ENCODE measurements at regions not wholly inside any gene's neighbourhood (a gene's known extent, or its start where the extent isn't known, plus 50 kb on each side); places are given as distances from the start of the nearest gene placed in this dataset.

DNA sequence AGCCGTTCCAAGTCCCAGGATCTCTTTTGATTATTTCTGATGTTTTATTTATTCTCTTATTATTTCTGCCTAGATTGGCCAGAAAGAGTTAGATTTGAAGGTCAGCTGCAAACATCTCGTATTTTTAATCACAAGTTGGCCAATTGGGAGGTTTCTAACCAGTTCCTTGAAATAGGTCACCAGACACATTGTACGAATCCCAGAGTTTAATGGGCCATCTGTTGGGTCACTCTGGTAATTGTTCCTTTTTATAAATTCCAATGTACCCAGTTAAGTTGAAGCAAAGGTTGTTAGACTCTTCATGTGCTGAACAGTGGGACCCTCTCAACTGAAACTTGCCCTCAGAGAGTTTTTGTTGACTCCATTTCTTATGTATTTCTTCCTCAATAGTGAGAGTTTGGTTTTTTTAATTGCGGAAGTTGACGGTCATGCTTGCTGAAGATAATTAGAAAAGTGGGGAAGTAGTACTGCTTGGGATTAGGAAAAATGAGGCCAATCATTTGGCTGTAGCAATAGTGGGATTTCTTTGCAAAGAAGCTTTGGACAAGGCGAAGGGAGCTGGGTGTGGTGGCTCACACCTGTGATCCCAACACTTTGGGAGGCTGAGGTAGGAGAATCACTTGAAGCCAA is 382.7 kb upstream of the RGS6 start:
- H3K36me3 ChIP-seq (ENCODE audit: control insufficient read depth, insufficient read depth, low read length), result no peaks in the 10 kb centered on the region
- H3K9ac ChIP-seq (ENCODE audit: insufficient read depth in 1 of 2, low read depth in 2 of 2, low read length in 2 of 2), result no peak overlapping the region
- in situ Hi-C loops (cut with MboI) (no loop called here), intact Hi-C loops (cut with micrococcal nuclease) (no loop called here)
- ChIA-PET CTCF (ENCODE audit: low intra/inter-chr PET ratio) (no interaction called here), POLR2A (interaction anchor here (1.9 kb wide), 1 partner anchor 10 kb away, joined by 7 read pairs; no protein-coding TSS in a partner anchor)
- no peaks in the 10 kb centered on the region for H3K9me3 ChIP-seq (replicated peaks; ENCODE audit: control insufficient read depth, insufficient read depth, low read depth, low read length)
- ATAC-seq, result no peak
- no TSS peak for BruUV-seq (replicated peaks)
- H3K4me2 ChIP-seq (ENCODE audit: insufficient read depth, low read length), result no peak overlapping the region
- H3K4me1 ChIP-seq (replicated peaks in 1 of 2; ENCODE audit: control insufficient read depth in 2 of 2, insufficient read depth in 2 of 2, low read length in 2 of 2), result peaks cover 0 to 2% of the 10 kb centered on the region in 2 experiments; a peak in 2 of 5 replicates
- H2AFZ ChIP-seq (ENCODE audit: low read depth, low read length), result no peak overlapping the region
- H3K27ac ChIP-seq (ENCODE audit: extremely low read depth, low read depth, low read length), result no peak overlapping the region
- no peaks in the 10 kb centered on the region for H3K9me1 ChIP-seq (ENCODE audit: control insufficient read depth, insufficient read depth, low read length)
- DNase-seq (ENCODE audit: extremely low read depth in 1 of 4, low spot score in 3 of 4), result no peak
- 74% methylated on average over 5 of the region's 6 CpGs for WGBS (ENCODE audit: insufficient coverage, low coverage, missing lambda C conversion rate)
- H4K20me1 ChIP-seq (replicated peaks; ENCODE audit: control insufficient read depth, insufficient read depth, low read length), result no peaks in the 10 kb centered on the region
- no peak overlapping the region for H3K4me3 ChIP-seq
- no peaks in the 10 kb centered on the region for H3K79me2 ChIP-seq (ENCODE audit: control insufficient read depth, insufficient read depth, low read length)
- TF ChIP-seq KDM4B (IDR thresholded peaks at IDR 0.05; ENCODE audit: borderline replicate concordance in 2 of 2, low read depth in 1 of 2), result no peak
- no peaks in the 10 kb centered on the region for H3K27me3 ChIP-seq (ENCODE audit: control insufficient read depth in 2 of 2, insufficient read depth in 2 of 2, low read length in 2 of 2)
- FAIRE-seq, result no peak

- H2AFZ ChIP-seq (ENCODE audit: low read depth, low read length), result no peak overlapping the region
- ChIA-PET POLR2A (interaction anchor here (1.9 kb wide), 1 partner anchor 11 kb away, joined by 7 read pairs; no protein-coding TSS in a partner anchor), CTCF (ENCODE audit: low intra/inter-chr PET ratio) (no interaction called here)
- intact Hi-C loops (cut with micrococcal nuclease) (no loop called here), in situ Hi-C loops (cut with MboI) (no loop called here)
- ATAC-seq (0 out of 3 replicates have a peak, but pooled peaks have one; percentile 28), DNase-seq (ENCODE audit: extremely low read depth in 1 of 4, low spot score in 3 of 4) (no peak), FAIRE-seq (no peak)
- H3K27me3 ChIP-seq (ENCODE audit: control insufficient read depth in 2 of 2, insufficient read depth in 2 of 2, low read length in 2 of 2), result no peaks in the 10 kb centered on the region
- no peaks in the 10 kb centered on the region for H3K36me3 ChIP-seq (ENCODE audit: control insufficient read depth, insufficient read depth, low read length)
- H3K9me1 ChIP-seq (ENCODE audit: control insufficient read depth, insufficient read depth, low read length), result no peaks in the 10 kb centered on the region
- H3K79me2 ChIP-seq (ENCODE audit: control insufficient read depth, insufficient read depth, low read length), result no peaks in the 10 kb centered on the region
- BruUV-seq (replicated peaks), result no TSS peak
- no peaks in the 10 kb centered on the region for H3K9me3 ChIP-seq (replicated peaks; ENCODE audit: control insufficient read depth, insufficient read depth, low read depth, low read length)
- WGBS (ENCODE audit: insufficient coverage, low coverage, missing lambda C conversion rate), result 0% methylated on average over 2 of the region's 2 CpGs
- H3K4me3 ChIP-seq, result no peak overlapping the region
- no peak overlapping the region for H3K4me2 ChIP-seq (ENCODE audit: insufficient read depth, low read length)
- no peaks in the 10 kb centered on the region for H4K20me1 ChIP-seq (replicated peaks; ENCODE audit: control insufficient read depth, insufficient read depth, low read length)
- no peak overlapping the region for H3K27ac ChIP-seq (ENCODE audit: extremely low read depth, low read depth, low read length)
- TF ChIP-seq, protein P1, sequence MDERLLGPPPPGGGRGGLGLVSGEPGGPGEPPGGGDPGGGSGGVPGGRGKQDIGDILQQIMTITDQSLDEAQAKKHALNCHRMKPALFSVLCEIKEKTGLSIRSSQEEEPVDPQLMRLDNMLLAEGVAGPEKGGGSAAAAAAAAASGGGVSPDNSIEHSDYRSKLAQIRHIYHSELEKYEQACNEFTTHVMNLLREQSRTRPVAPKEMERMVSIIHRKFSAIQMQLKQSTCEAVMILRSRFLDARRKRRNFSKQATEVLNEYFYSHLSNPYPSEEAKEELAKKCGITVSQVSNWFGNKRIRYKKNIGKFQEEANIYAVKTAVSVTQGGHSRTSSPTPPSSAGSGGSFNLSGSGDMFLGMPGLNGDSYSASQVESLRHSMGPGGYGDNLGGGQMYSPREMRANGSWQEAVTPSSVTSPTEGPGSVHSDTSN (CRISPR knock-in tag; IDR thresholded peaks at IDR 0.05; ENCODE audit: low read depth), result no peak
- TF ChIP-seq, protein P1 (tag; conservative IDR thresholded peaks at IDR 0.05; ENCODE audit: low read depth), result 0 out of 2 replicates have a peak, but pooled peaks have one; percentile 8
- TF ChIP-seq SP2 (IDR thresholded peaks at IDR 0.05; ENCODE audit: extremely low read depth, low read depth, low read length, poor library complexity, severe bottlenecking) (no peak), MEIS2 (IDR thresholded peaks at IDR 0.05; ENCODE audit: partially characterized antibody) (peak; percentile 16)
- peaks cover 0 to 5% of the 10 kb centered on the region in 2 experiments; a peak in 2 of 5 replicates for H3K4me1 ChIP-seq (replicated peaks in 1 of 2; ENCODE audit: control insufficient read depth in 2 of 2, insufficient read depth in 2 of 2, low read length in 2 of 2)
- no peak overlapping the region for H3K9ac ChIP-seq (ENCODE audit: insufficient read depth in 1 of 2, low read depth in 2 of 2, low read length in 2 of 2)
Observed at GRCh38 chr14:71550367-71550766, 381.9 kb upstream of the RGS6 start.

All from K562 (cell line).